Sigmoid colon (tissue), 6 donors: ENCODE measurements at regions not wholly inside any gene's neighbourhood (a gene's known extent, or its start where the extent isn't known, plus 50 kb on each side); places are given as distances from the start of the nearest gene placed in this dataset.

ENCODE experiments used
- DNase-seq: peaks from one replicate; pipeline ENCODE4 v3.0.0-alpha.2; 2019
- H3K27ac ChIP-seq, 4 donors: fragments of 200-600 bp; sonication (generic); one replicate each; pipeline ENCODE4 v1.5.1; 2016 to 2019; ENCODE audit warnings: mild to moderate bottlenecking in 1 of 4
- H3K27me3 ChIP-seq, 3 donors: fragments of 200-600 bp; sonication (generic); one replicate each; pipeline ENCODE4 v1.5.1; 2019; ENCODE audit warnings: mild to moderate bottlenecking in 1 of 3
- H3K36me3 ChIP-seq, 4 donors: fragments of 200-600 bp; sonication (generic); one replicate each; pipeline ENCODE4 v1.5.1; 2016 to 2019
- H3K4me1 ChIP-seq, 4 donors: fragments of 200-600 bp; sonication (generic); one replicate each; pipeline ENCODE4 v1.5.1; 2017 to 2019
- H3K4me3 ChIP-seq, 4 donors: fragments of 200-600 bp; sonication (generic); one replicate each; pipeline ENCODE4 v1.5.1; 2017 to 2019; ENCODE audit warnings: mild to moderate bottlenecking in 2 of 4, moderate library complexity in 1 of 4
- H3K9me3 ChIP-seq, 4 donors: fragments of 200-600 bp in 3 of 4; sonication (generic) in 3 of 4; one replicate each; pipeline versions ENCODE4 v1.5.1 to v1.6.1; 2013 to 2019
- EP300 ChIP-seq, 4 donors: sonication (generic); formaldehyde crosslinking; IDR thresholded peaks; one replicate each; pipeline ENCODE4 v1.6.1; 2017; ENCODE audit warnings: antibody characterized with exemption in 4 of 4
- POLR2A ChIP-seq, 2 donors: fragments of 450-650 bp; IDR thresholded peaks; one replicate each; pipeline ENCODE4 v1.6.1; 2016; ENCODE audit warnings: antibody characterized with exemption in 2 of 2, mild to moderate bottlenecking in 2 of 2, moderate library complexity in 2 of 2
- POLR2AphosphoS5 ChIP-seq, 4 donors: sonication (generic); formaldehyde crosslinking; IDR thresholded peaks; one replicate each; pipeline ENCODE4 v1.6.1; 2017; ENCODE audit warnings: antibody characterized with exemption in 4 of 4
- WGBS, 2 donors: extraction: QIAGEN DNeasy Blood & Tissue Kit; methylation state at CpG; one replicate each; pipeline ENCODE4 v1.1.7; 2013; 5-methylcytosine and 5-hydroxymethylcytosine counted together
- intact Hi-C: fragments of 100-400 bp; cut with DNase I; formaldehyde crosslinking; loops from one replicate; pipeline ENCODE4 v1.15.1; 2023
- TF ChIP-seq, protein P1 (sequence below), 4 experiments: fragments of 450-650 bp in 3 of 4; fragments of 200-600 bp in 1 of 4; IDR thresholded peaks; one replicate each; pipeline ENCODE4 v1.5.1; 2016 to 2019; ENCODE audit warnings: antibody characterized with exemption in 4 of 4, mild to moderate bottlenecking in 3 of 4, moderate library complexity in 2 of 4
- donor health status: healthy with polysubstance abuse.
- donor health status: healthy.

DNA sequence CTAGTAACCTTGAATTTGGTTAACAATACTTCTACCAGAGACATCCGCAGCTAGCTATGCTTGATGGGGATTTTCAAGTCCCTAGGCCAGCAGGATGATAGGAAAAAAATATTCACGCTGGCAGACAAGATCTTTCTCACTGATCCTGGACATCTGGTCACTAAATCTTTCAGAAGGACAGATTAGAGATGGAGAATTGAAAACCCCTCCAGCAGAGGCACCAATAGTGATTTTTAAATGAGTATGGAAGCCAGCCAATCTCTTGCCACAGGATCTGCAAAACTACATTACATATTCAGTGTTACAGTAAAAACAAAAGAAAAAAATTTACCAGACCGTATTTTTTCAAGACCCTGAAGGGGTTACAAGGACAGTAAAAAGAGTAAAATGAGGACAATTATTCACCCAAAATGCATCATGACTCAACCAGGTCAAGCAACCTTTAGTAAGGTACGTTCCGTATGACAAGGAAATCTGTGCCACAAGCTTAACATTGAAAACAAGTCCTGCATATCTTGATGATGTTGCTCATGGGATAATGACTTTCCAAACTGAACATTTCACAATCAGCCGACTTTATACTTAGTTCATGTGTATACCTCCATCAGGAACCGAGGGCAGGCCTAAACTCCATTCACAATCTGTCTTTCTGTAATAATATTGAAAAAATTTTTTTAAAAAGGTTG lies 239.5 kb downstream of the GXYLT1 start:
- no peak for DNase-seq
- intact Hi-C loops, result no loop called here
- H3K27ac ChIP-seq, result no peak overlapping the region
- H3K4me3 ChIP-seq, result no peak overlapping the region
- no peaks in the 10 kb centered on the region for H3K4me1 ChIP-seq
- no peaks in the 10 kb centered on the region for H3K27me3 ChIP-seq
- 78 to 79% methylated on average over 7 of the region's 7 CpGs for WGBS, 2 donors
- H3K9me3 ChIP-seq, result no peaks in the 10 kb centered on the region
- TF ChIP-seq, protein P1, sequence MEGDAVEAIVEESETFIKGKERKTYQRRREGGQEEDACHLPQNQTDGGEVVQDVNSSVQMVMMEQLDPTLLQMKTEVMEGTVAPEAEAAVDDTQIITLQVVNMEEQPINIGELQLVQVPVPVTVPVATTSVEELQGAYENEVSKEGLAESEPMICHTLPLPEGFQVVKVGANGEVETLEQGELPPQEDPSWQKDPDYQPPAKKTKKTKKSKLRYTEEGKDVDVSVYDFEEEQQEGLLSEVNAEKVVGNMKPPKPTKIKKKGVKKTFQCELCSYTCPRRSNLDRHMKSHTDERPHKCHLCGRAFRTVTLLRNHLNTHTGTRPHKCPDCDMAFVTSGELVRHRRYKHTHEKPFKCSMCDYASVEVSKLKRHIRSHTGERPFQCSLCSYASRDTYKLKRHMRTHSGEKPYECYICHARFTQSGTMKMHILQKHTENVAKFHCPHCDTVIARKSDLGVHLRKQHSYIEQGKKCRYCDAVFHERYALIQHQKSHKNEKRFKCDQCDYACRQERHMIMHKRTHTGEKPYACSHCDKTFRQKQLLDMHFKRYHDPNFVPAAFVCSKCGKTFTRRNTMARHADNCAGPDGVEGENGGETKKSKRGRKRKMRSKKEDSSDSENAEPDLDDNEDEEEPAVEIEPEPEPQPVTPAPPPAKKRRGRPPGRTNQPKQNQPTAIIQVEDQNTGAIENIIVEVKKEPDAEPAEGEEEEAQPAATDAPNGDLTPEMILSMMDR (IDR thresholded peaks at IDR 0.05), result no peak
- no peak for TF ChIP-seq POLR2A (IDR thresholded peaks at IDR 0.05)
- TF ChIP-seq POLR2AphosphoS5 (IDR thresholded peaks at IDR 0.05), result no peak
- TF ChIP-seq EP300 (IDR thresholded peaks at IDR 0.05), result no peak
- H3K36me3 ChIP-seq, result no peaks in the 10 kb centered on the region

GRCh38 chr12:41904041-41904440 lies 240.6 kb downstream of the GXYLT1 start:
- H3K27ac ChIP-seq, result no peak overlapping the region
- DNase-seq, result no peak
- intact Hi-C loops, result no loop called here
- no peaks in the 10 kb centered on the region for H3K4me1 ChIP-seq
- H3K36me3 ChIP-seq, result no peaks in the 10 kb centered on the region
- H3K27me3 ChIP-seq, result no peaks in the 10 kb centered on the region
- WGBS, 2 donors, result 61 to 79% methylated on average over 4 of the region's 4 CpGs
- H3K4me3 ChIP-seq, result no peak overlapping the region
- H3K9me3 ChIP-seq, result no peaks in the 10 kb centered on the region
- TF ChIP-seq, protein P1 (IDR thresholded peaks at IDR 0.05), result no peak
- TF ChIP-seq POLR2A (IDR thresholded peaks at IDR 0.05) (no peak), POLR2AphosphoS5 (IDR thresholded peaks at IDR 0.05) (no peak), EP300 (IDR thresholded peaks at IDR 0.05) (no peak)

- 88 to 93% methylated on average over 6 of the region's 6 CpGs for WGBS, 2 donors
- no peaks in the 10 kb centered on the region for H3K27me3 ChIP-seq
- intact Hi-C loops, result no loop called here
Observed at GRCh38 chr12:41903014-41903708, 241.5 kb downstream of the GXYLT1 start.

DNA sequence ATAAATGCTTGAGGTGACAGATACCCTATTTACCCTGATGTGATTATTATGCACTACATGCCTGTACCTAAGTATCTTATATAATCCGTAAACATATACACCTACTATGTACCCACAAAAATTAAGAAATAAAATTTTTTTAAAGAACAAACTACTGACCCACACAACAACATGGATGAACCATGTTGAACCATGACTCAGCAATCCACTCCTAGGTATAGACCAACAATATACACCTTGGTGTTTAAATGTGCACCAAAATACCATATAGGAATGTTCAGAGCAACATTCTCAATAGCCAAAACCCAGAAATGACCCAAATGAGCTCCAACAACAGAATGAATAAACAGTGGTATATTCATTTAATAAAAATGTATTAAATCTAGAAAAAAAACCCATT lies 245.1 kb downstream of the GXYLT1 start:
- H3K36me3 ChIP-seq, result no peaks in the 10 kb centered on the region
- H3K4me3 ChIP-seq, result no peak overlapping the region
- TF ChIP-seq POLR2A (IDR thresholded peaks at IDR 0.05) (no peak), POLR2AphosphoS5 (IDR thresholded peaks at IDR 0.05) (no peak), EP300 (IDR thresholded peaks at IDR 0.05) (no peak)
- TF ChIP-seq, protein P1 (IDR thresholded peaks at IDR 0.05), result no peak
- no peak for DNase-seq
- no peak overlapping the region for H3K27ac ChIP-seq
- H3K9me3 ChIP-seq, result no peaks in the 10 kb centered on the region
- 91 to 92% methylated on average over 1 of the region's 1 CpG for WGBS, 2 donors
- H3K27me3 ChIP-seq, result no peaks in the 10 kb centered on the region
- intact Hi-C loops, result no loop called here
- no peaks in the 10 kb centered on the region for H3K4me1 ChIP-seq

More at GRCh38 chr12:41903014-41903708, 241.5 kb downstream of the GXYLT1 start:
- Histone ChIP-seq H3K36me3 (no peaks in the 10 kb centered on the region), H3K27ac (no peak overlapping the region), H3K4me3 (no peak overlapping the region), H3K4me1 (no peaks in the 10 kb centered on the region), H3K9me3 (no peaks in the 10 kb centered on the region)
- TF ChIP-seq EP300 (IDR thresholded peaks at IDR 0.05) (no peak), POLR2A (IDR thresholded peaks at IDR 0.05) (no peak), POLR2AphosphoS5 (IDR thresholded peaks at IDR 0.05) (no peak)
- TF ChIP-seq, protein P1 (IDR thresholded peaks at IDR 0.05), result no peak
- no peak for DNase-seq
